NCI-H2107 treated with DMSO at 0.1 percent for 48 hours (cell line): ENCODE measurements at regions not wholly inside any gene's neighbourhood (a gene's known extent, or its start where the extent isn't known, plus 50 kb on each side); places are given as distances from the start of the nearest gene placed in this dataset.

Experiments used
- DNase-seq: peaks from one replicate; lab custom pipeline; 2025; ENCODE audit not compliant: unreplicated experiment; lab: John Stamatoyannopoulos, UW

DNA sequence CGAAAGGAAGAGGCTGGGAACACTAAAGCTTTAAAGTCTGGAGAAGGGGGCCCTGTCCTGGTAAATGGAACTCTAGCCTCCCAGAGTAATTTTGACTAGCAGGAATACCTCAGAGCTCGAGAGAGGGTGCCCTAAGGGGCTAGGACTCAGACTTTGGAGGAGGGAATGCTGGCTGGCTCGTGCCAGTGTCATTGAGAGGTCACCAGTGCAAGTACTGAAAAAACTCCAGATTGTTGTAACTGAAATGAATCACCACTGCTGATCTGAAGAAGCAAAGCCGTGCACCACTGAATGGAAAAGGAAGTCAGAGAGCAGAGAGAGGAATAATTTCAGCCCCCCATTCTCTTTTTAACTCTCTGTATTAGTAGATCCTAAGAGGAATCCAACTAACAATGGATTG, 690.2 kb downstream of the FAT4 start:
- no peak for DNase-seq

DNA sequence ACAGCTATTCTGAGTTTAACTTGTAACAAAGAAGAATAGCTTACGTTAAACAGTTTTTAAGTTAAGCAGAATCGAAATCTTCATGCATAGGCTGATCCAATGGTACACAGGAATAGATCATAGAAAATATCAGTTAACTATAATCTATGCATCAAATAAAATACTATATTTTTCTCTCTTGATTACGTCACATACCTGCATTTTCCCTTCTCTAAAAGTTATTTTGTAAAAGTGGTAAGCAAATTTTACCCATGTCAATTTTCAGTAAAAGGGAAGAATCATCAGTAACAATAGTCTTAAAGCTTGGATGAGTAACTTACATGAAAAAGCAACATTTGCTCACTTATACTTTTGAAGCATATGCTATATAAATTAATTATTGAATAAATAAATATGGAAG, 692.4 kb downstream of the FAT4 start:
- DNase-seq, result no peak

DNA sequence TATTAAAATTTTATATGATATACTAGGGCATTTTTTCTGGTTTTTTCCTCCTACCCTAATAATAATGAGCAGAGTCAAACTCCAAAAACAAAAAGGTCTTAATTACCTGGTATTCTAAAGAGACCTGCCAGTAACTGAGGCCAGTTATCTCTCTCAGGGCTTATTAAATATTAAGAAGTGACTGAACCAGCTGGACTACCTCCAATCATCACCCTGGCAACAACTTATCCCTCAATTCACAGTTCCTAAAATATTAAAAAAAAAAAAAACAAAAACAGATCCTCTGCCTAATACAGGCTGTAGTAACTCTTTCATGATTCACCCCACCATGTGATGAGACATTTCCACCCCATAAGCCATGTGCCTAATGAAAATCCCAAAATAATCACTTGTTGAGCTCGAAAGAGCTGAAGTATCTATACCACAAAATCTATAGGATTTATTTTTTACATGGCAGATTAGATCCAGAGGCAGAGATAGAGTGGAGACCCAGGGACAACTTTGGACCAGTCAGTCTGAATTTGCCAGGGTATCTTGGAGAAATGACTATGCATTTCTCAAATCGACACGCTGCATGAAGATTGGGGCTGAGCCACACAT, 698.0 kb downstream of the FAT4 start:
- no peak for DNase-seq

DNA sequence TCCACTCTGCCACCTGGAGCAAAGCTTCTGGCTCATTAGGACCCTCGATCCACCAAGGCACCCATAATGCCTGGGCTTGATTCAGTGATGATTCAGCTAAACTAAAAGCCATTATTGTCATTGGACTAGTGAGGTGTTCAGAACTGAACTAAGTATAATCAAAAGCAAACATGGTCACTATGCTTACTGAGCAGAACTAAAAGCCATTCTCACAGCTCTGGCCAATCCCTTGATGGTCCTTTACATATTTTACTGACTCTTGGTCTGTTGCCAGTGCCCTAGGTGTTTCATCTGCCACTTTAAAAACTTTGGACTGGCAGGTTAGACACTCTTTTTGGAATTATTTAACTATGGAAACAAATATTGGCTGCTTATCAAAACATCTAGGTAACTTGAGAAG, 703.5 kb downstream of the FAT4 start:
- DNase-seq, result no peak

DNA sequence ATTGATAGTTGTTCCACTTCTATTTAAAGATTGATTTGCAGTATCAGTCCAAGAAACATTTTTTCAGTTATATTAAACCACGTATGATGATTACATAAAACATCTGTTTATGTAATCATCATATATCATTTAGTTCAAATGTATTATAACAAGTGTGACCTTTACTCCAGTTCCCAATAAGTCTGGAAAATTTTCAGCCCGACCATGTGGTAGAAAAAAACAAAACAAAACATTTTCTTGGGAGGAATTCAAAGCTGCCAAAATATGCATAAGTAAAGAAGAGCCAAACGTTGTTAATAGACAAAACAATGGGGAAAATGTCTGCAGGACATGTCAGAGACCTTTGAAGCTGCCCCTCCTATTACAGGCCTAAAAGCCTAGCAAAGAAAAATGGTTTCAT, 709.1 kb downstream of the FAT4 start:
- no peak for DNase-seq

DNA sequence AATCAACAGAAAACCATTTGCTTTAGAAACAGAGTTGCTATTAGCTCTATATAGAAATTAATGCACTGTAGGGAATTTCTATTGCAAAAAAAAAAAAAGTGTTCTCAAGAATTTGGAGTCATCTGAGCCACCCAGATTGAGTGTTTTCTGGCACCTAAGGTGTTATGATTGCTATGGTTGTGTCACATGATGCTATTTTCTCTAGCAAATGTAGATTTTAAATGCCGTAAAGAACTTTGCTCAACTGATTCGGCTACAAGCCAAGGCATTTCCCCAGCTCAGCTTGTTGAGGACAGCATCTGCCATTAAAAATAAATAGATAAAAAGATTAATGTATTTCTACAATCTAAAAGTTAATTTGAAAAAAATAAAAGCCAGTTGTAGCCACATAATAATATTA, 712.8 kb downstream of the FAT4 start:
- no peak for DNase-seq

DNA sequence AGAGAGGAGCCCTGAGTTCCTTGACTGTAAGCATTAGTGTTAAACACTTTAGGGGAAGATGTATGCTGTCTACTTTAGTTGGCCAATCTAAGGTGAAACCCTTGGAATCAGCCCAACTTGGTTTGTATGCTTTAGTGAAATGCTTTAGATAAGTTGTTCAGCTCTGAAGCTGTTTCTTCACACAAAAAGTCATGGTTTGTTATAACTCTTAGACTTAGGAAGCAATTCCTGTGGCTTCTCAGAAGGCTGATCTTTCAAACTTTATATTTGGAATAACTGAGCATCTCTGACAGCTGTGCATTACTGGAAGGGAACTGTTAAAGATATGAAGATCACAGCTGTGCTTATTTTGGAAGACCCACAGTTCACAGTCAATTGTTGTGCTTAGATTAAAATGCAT, 714.1 kb downstream of the FAT4 start:
- no peak for DNase-seq

DNA sequence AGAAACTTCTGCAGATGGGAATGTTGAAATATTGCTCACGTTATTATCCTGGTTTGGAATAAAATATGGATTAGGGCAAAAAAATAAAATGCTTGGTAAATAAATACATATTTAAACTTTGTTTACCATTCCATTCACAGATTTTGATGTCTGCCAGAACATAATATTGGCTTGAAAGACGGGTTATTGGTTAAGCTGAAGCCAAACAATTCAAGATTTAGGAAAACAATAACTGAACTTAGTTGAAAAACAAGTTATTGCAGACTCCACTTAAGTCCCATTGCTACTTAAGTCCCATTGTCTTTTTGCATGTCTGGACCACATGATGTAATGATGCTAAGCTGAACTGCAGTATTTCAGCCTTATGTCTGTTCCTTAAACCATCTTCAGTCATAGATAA, 722.5 kb downstream of the FAT4 start:
- DNase-seq, result no peak

DNA sequence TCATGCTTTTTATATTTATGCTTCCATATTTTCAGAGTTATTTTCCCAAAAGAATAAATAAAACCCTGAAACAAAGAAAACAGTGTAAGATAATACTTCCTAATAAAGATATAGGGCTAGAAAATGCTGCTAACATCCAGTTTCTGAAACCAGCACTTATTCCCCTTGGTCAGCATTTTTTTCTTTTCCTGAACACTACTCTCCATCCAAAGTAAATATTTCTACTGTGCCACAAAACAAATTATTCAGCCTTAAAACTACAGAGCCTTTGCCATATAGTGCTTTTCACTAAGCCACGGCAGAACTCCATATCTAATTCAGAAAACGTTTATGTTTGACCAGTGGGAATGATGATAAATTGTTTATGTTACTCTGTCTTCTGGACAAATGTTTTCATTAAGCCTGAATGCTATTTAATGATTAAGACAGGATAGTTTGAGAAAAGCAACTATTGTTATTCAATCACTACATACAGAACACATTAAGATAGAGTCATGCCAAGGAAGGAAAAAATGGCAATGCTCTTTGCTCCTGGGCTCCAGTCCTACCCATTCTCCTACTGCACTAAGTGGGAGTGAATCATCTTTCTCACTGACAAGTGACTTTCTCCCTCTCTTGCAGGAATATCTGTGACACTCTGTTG, 723.9 kb downstream of the FAT4 start:
- DNase-seq, result no peak

DNA sequence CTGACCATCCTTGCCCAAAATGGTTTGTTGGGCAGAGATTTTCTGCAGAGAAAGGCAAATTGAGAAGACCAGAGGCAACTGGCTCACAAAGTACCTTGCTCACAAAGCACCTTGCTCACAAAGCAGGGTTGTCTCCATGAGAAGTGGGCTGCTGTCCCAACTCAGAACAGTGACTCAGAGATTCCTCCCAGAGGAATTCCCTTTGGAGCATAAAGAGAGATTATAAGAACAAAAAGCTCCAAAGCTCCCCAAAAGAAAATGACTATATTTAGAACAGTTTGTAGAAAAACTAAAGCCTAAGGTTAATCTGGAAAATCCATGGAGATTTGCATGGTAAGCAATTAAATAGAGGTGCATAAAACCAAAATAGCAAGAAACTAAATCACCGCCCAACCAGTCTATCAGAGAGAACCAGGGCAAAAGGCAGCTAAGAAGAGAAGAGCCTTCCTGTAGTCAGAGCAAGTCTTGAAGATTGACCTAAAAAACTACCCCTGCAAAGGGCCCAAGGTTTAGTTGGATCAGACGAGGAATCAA, 731.4 kb downstream of the FAT4 start:
- DNase-seq, result no peak

DNA sequence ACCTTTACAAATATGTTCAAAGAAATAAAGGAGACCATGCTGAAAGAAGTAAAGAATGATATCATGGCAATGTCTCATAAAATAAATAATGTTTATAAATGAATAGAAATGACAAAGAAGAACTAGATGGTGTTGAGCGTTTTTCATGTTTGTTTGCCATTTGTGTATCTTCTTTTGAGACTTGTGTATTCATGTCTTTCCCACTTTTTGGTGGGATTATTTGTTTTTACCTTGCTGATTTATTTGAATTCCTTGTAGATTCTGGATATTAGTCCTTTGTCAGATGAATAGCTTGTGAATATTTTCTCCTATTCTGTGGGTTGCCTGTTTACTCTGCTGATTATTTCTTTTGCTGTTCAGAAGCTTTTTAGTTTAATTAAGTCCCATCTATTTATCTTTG, 732.4 kb downstream of the FAT4 start:
- no peak for DNase-seq

DNA sequence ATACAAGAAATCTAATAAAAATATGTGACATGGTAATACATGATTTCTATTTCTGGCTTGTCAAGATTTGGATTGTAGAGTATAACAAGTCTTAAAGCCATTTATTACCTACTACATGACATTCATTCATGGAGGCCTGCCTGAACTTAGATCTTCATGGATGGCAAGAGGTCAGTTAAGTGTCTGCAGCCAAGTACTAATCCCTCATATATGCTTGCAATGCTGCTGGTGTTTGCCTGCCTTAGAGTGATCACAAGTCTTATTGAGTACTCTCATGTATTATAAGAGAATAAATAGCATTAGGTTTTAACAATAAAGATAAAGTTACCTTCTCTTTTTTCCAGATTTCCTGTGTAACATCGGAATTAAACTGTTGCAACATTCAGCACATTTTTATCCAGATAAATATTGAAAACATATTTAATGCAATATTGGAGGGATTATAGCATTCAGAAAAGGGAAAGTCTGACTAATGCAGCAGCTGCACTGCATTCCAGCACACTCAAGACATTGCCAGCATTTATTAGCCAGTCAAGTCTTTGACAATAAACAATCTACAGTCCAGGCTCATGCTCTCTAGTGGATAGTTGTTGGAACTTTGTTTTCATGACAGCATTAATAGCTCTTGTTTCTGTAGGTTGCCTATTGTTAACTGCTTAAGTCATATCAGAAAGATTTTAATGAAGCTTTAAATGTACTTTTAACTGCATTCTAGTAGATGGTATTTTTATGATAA, 737.1 kb downstream of the FAT4 start:
- DNase-seq, result no peak

DNA sequence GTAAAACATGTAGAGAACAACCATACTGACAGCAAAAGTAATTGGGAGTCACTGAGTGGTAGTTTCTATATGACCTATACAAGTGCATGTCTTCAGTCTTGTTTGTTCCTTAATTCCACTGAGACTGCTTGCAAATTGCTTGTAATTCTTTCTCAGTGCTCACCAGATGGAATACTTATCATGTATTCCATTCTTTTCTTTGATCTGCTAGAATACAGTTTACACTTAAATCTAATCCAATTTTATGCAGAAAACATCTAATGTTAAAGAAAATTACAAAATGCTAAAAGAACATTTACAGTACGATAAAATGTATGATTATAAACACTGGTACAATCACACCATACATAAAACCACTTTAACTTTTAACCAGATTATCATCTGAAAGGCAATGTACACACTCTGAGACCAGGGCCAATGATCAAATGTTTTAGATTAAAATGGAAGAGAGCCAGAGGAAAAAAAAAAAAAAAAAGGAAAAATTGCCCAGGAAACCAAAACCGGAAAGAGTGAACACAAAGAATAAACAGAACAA, 741.4 kb downstream of the FAT4 start:
- no peak for DNase-seq

DNA sequence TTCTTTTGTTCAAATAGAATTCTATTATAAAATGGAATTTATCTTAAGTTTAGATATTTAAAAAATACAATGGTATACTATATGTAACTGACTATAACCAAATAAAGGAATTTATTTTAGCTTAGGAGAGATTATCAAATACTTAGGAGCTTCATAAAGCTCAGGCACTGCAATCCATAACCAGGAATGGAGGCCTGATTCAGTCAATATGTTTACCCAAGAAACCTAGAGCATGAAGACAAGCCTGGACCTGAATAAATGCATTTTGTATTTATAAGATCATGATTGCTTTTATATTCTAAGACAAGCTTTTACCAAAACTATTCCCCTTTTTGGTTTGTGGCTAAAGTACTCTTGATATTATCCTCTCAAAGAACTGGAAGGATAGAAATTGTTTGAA, 742.6 kb downstream of the FAT4 start:
- no peak for DNase-seq

DNA sequence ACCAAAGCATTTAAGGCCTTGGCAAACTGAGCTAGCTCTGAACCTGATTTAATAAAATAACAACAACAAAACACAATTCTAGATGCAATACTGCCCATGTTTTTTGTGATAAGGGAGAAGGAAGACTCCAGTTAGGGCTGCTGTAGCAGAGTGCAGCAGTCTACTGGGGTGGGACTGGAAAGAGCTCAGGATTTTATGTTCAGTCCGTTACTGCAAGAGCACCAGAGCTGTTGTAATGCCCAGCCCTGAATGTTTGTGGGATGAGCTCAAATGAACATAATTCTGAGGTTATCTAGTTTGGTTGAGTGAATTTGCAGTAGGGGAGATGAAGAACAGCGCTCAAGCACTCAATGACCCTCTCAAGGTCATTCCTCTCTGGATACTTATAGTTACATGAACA, 743.8 kb downstream of the FAT4 start:
- no peak for DNase-seq

DNA sequence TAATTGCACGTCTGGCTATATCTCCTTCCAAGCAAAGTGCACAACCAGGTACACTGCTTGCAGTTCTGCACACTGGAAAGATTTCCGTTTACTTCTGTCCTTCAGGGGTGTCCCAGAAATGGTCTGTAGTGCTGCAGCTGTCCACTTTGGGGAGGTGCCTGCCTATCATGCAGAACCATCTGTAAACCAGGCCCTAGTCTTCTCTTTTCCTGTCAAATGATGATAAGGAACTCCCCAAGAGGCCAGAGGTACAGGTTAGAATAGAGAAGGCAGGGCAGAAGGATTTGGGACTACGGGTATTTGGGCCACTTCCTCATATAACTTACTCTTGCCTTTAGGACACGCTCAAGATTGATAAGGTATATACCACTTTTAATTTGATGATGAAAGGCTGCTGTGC, 746.9 kb downstream of the FAT4 start:
- DNase-seq, result no peak

DNA sequence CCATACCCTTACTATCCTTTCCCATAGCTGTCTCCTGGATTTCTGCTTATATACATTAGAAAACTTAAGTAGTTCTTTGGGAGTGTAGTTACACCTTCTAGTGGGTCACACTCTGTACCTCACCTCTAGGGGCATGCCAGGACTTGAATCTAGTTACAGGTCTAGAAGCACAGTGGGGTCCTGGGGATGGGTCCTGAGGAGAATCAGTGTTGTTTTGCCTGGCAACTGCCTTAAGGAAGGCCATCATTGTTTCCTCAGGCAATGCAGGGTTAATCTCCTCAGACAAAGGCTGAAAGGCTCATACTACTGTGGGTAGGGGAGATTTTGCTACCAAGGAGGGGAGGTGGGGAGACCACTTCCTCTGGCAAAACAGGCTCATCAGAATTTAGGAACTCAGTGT, 750.3 kb downstream of the FAT4 start:
- no peak for DNase-seq

DNA sequence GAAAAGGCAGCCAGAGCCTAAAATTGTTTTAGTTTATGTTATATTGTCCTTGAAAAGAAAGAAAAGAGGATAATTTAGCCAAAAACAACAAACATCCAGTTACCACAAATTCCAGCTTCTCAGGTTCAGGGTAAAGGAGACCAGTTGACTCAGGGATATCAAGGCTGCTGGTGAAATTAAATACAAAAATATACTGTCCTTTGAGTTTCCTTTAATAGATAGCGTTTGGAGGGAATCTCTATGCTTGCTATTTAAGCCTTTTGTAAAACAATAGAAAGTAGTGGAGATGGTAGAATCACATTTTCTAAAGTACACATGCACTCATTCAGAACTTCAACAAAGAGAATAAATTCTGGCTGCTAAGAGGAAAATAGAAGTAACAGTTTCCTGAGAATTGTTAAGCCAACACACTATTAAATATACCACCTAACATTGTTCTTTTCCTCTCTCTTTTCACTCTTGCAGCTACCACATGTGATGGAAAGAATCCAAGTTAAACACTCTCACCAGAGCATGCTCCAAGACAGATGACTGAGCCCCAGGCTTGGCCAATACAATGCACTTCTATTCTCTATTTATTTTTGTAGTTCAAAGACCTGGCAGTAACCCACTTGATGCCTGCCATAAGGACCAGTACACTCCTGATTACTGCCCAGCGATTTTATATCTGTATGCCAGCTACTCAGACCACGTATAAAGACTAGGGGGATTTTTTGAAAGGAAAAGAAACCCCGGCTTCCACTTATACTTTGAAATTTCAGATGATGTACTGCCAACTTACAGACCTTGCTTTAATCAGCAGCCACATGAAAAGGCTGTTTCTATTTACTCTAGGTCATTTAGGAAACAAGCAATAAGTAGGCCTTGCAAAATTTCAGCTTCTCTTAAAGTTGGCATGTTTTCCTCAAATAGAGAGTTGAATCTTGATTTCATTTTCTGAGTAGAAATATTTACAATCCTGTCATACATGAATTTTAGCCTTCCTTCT, 756.9 kb downstream of the FAT4 start:
- peak; percentile 73 for DNase-seq

DNA sequence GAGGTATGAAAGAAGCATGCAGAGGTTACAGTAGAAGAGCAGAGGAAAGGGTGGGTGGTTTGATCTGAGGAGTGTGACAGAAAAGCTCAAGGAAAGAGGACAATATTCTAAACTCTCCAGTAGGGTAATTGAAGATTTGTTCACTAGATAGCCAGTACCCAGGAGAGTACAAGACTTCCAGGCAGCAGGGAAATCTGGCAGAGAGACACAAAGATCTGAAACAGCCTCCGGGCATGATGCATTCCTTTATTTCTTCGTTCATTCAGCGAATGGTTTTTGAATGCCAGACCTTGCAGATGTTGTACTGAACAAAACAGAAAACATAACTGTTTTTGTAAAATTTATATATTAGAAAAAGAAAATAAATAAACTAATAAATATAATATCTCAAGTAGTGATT, 766.6 kb downstream of the FAT4 start:
- DNase-seq, result no peak

DNA sequence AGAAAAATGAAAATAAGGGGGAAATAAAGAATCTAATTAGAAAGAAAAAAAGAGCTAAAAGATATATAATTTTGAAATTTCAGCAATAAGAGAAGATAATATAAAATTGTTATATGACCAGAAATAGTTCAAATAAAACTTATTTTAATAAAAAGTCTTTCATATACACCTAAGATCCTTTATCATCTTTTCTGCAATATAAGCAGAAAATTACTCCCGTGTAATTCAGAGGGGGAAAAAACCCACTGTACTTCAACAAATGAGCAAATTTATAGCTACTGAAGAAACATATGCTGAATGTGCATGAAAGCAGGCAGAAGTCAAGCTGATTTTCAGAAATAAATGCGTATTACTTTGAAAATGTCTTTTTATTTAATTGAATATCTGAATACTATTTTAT, 771.3 kb downstream of the FAT4 start:
- no peak for DNase-seq

DNA sequence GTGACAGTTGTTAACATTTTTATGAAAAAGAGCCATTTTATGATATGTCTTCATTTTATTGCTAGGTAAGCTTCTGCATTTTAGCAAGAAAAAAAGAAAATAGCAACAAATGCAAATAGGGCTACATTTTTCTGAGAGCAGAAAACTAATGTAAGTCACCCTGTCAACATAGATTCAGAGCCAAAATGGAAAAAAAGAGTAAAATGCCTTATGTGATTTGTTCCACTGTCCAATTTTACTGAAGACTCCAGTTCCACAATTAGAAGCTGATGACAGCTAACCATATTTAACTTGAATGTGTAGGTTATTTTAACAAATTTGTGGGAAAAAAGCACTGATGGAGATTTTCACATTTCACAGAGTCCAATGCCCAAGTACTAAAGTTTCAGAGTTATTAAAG, 772.3 kb downstream of the FAT4 start:
- no peak for DNase-seq
